ENCODE measurements at regions not wholly inside any gene's neighbourhood (a gene's known extent, or its start where the extent isn't known, plus 50 kb on each side); places are given as distances from the start of the nearest gene placed in this dataset.

- Histone ChIP-seq H4K20me1 (ENCODE audit: control insufficient read depth, extremely low read depth, insufficient read depth, low read length) (no peaks in the 10 kb centered on the region), H3K9ac (ENCODE audit: control insufficient read depth, extremely low read depth, insufficient read depth, low read length) (no peak overlapping the region), H3K36me3 (ENCODE audit: control insufficient read depth in 2 of 2, extremely low read depth in 1 of 2, insufficient read depth in 2 of 2, low read length in 2 of 2) (no peaks in the 10 kb centered on the region), H3K9me1 (ENCODE audit: control insufficient read depth, extremely low read depth, insufficient read depth, low read length) (no peaks in the 10 kb centered on the region), H2AFZ (ENCODE audit: control insufficient read depth, low read length) (no peak overlapping the region), H3K4me1 (ENCODE audit: control insufficient read depth, extremely low read depth, insufficient read depth, low read length) (no peaks in the 10 kb centered on the region), H3K4me3 (ENCODE audit: control insufficient read depth in 2 of 3, extremely low read depth in 1 of 3, insufficient read depth in 2 of 3, low read depth in 1 of 3, low read length in 3 of 3) (no peak overlapping the region), H3K4me2 (ENCODE audit: control insufficient read depth, extremely low read depth, insufficient read depth, low read depth, low read length) (no peak overlapping the region), H3K27ac (ENCODE audit: control insufficient read depth, insufficient read depth, low read length) (no peak overlapping the region), H3K79me2 (ENCODE audit: control insufficient read depth, insufficient read depth, low read length) (no peaks in the 10 kb centered on the region), H3K9me3 (ENCODE audit: control insufficient read depth, low read depth, low read length) (no peaks in the 10 kb centered on the region), H3K27me3 (ENCODE audit: control insufficient read depth, extremely low read depth, insufficient read depth, low read length) (no peaks in the 10 kb centered on the region)
- TF ChIP-seq EZH2 (IDR thresholded peaks at IDR 0.05; ENCODE audit: low read length) = no peak
- TF ChIP-seq, protein P1, sequence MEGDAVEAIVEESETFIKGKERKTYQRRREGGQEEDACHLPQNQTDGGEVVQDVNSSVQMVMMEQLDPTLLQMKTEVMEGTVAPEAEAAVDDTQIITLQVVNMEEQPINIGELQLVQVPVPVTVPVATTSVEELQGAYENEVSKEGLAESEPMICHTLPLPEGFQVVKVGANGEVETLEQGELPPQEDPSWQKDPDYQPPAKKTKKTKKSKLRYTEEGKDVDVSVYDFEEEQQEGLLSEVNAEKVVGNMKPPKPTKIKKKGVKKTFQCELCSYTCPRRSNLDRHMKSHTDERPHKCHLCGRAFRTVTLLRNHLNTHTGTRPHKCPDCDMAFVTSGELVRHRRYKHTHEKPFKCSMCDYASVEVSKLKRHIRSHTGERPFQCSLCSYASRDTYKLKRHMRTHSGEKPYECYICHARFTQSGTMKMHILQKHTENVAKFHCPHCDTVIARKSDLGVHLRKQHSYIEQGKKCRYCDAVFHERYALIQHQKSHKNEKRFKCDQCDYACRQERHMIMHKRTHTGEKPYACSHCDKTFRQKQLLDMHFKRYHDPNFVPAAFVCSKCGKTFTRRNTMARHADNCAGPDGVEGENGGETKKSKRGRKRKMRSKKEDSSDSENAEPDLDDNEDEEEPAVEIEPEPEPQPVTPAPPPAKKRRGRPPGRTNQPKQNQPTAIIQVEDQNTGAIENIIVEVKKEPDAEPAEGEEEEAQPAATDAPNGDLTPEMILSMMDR (optimal IDR thresholded peaks at IDR 0.05 in 1 of 3, IDR thresholded peaks at IDR 0.05 in 1 of 3, conservative IDR thresholded peaks at IDR 0.05 in 1 of 3; ENCODE audit: extremely low read depth in 1 of 3, insufficient read depth in 2 of 3, low read length in 3 of 3) = no peak
- FAIRE-seq (no peak), DNase-seq (ENCODE audit: low read depth, low spot score) (no peak)
- dilution Hi-C loops (cut with MboI; ENCODE audit: extremely low pct_ligation_motif_present, low sequenced_read_pairs) = no loop called here
Observed at GRCh38 chr3:144760831-144761230, 789.2 kb downstream of the DIPK2A start.

GRCh38 chr3:144762091-144762490, 790.5 kb downstream of the DIPK2A start:
- Histone ChIP-seq H3K4me2 (ENCODE audit: control insufficient read depth, extremely low read depth, insufficient read depth, low read depth, low read length) (no peak overlapping the region), H3K4me3 (ENCODE audit: control insufficient read depth in 2 of 3, extremely low read depth in 1 of 3, insufficient read depth in 2 of 3, low read depth in 1 of 3, low read length in 3 of 3) (no peak overlapping the region), H3K9ac (ENCODE audit: control insufficient read depth, extremely low read depth, insufficient read depth, low read length) (no peak overlapping the region), H3K27ac (ENCODE audit: control insufficient read depth, insufficient read depth, low read length) (no peak overlapping the region), H4K20me1 (ENCODE audit: control insufficient read depth, extremely low read depth, insufficient read depth, low read length) (no peaks in the 10 kb centered on the region), H2AFZ (ENCODE audit: control insufficient read depth, low read length) (no peak overlapping the region), H3K27me3 (ENCODE audit: control insufficient read depth, extremely low read depth, insufficient read depth, low read length) (no peaks in the 10 kb centered on the region), H3K36me3 (ENCODE audit: control insufficient read depth in 2 of 2, extremely low read depth in 1 of 2, insufficient read depth in 2 of 2, low read length in 2 of 2) (no peaks in the 10 kb centered on the region), H3K4me1 (ENCODE audit: control insufficient read depth, extremely low read depth, insufficient read depth, low read length) (no peaks in the 10 kb centered on the region), H3K79me2 (ENCODE audit: control insufficient read depth, insufficient read depth, low read length) (no peaks in the 10 kb centered on the region), H3K9me3 (ENCODE audit: control insufficient read depth, low read depth, low read length) (no peaks in the 10 kb centered on the region), H3K9me1 (ENCODE audit: control insufficient read depth, extremely low read depth, insufficient read depth, low read length) (no peaks in the 10 kb centered on the region)
- FAIRE-seq = no peak
- TF ChIP-seq, protein P1 (optimal IDR thresholded peaks at IDR 0.05 in 1 of 3, IDR thresholded peaks at IDR 0.05 in 1 of 3, conservative IDR thresholded peaks at IDR 0.05 in 1 of 3; ENCODE audit: extremely low read depth in 1 of 3, insufficient read depth in 2 of 3, low read length in 3 of 3) = no peak
- TF ChIP-seq EZH2 (IDR thresholded peaks at IDR 0.05; ENCODE audit: low read length) = no peak
- DNase-seq (ENCODE audit: low read depth, low spot score) = no peak
- dilution Hi-C loops (cut with MboI; ENCODE audit: extremely low pct_ligation_motif_present, low sequenced_read_pairs) = no loop called here
